ENCODE measurements at regions not wholly inside any gene's neighbourhood (a gene's known extent, or its start where the extent isn't known, plus 50 kb on each side); places are given as distances from the start of the nearest gene placed in this dataset.

DNA sequence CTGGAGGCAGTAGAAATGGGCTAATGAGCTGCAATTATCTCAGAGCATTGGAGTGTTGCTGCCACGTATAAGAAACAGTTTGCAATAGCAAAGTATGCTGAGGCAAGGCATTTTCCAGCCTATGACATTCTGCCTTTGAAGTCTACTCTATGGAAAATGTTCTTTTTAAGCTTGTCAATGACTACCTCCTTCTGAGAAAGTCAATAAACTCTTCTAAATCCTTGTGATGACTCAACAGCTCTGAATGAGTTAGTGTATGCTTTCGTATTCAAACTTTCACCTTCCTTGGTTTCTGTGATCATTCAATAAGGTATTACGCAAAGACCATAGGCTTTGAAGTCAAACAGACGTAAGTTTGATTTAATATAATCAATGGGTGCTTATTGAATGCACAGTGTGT, 111.2 kb downstream of the CAPZA3 start:
- no TSS peak for BruUV-seq (replicated peaks)
- DNase-seq (ENCODE audit: low read depth, low spot score) = no peak
- no peaks in the 10 kb centered on the region for H3K9me1 ChIP-seq (replicated peaks; ENCODE audit: control insufficient read depth, extremely low read depth, insufficient read depth, low read length)
- no peak overlapping the region for H3K4me2 ChIP-seq (ENCODE audit: insufficient read depth, low read length)
- intact Hi-C loops (cut with micrococcal nuclease) (no loop called here), dilution Hi-C loops (cut with MboI; ENCODE audit: extremely low pct_ligation_motif_present, low sequenced_read_pairs) (no loop called here)
- TF ChIP-seq MYC (IDR thresholded peaks at IDR 0.05; ENCODE audit: low read depth, low read length) (no peak), POLR2A (IDR thresholded peaks at IDR 0.05; ENCODE audit: low read depth, low read length) (no peak), FOS (IDR thresholded peaks at IDR 0.05; ENCODE audit: borderline replicate concordance, insufficient read depth, low read length) (no peak), GATA2 (IDR thresholded peaks at IDR 0.05; ENCODE audit: insufficient read depth, insufficient read length, low read depth, low read length) (no peak), EZH2 (IDR thresholded peaks at IDR 0.05; ENCODE audit: borderline replicate concordance, low read depth, low read length, severe bottlenecking) (no peak), POLR2AphosphoS5 (IDR thresholded peaks at IDR 0.05; ENCODE audit: insufficient read depth, low read depth, low read length) (no peak), JUN (IDR thresholded peaks at IDR 0.05; ENCODE audit: borderline replicate concordance, insufficient read depth, insufficient read length, low read depth) (no peak)
- TF ChIP-seq, protein P1, sequence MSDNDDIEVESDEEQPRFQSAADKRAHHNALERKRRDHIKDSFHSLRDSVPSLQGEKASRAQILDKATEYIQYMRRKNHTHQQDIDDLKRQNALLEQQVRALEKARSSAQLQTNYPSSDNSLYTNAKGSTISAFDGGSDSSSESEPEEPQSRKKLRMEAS (IDR thresholded peaks at IDR 0.05; ENCODE audit: insufficient read depth, insufficient read length) = no peak
- TF ChIP-seq, protein P2, sequence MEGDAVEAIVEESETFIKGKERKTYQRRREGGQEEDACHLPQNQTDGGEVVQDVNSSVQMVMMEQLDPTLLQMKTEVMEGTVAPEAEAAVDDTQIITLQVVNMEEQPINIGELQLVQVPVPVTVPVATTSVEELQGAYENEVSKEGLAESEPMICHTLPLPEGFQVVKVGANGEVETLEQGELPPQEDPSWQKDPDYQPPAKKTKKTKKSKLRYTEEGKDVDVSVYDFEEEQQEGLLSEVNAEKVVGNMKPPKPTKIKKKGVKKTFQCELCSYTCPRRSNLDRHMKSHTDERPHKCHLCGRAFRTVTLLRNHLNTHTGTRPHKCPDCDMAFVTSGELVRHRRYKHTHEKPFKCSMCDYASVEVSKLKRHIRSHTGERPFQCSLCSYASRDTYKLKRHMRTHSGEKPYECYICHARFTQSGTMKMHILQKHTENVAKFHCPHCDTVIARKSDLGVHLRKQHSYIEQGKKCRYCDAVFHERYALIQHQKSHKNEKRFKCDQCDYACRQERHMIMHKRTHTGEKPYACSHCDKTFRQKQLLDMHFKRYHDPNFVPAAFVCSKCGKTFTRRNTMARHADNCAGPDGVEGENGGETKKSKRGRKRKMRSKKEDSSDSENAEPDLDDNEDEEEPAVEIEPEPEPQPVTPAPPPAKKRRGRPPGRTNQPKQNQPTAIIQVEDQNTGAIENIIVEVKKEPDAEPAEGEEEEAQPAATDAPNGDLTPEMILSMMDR (IDR thresholded peaks at IDR 0.05; ENCODE audit: extremely low read depth in 1 of 2, insufficient read depth in 1 of 2, low read depth in 1 of 2, low read length in 2 of 2) = no peak
- no peak overlapping the region for H3K9ac ChIP-seq (replicated peaks; ENCODE audit: extremely low read depth, insufficient read depth, low read length)
- no peaks in the 10 kb centered on the region for H4K20me1 ChIP-seq (replicated peaks; ENCODE audit: control insufficient read depth, extremely low read depth, insufficient read depth, low read length)
- H3K36me3 ChIP-seq (ENCODE audit: control insufficient read depth in 2 of 2, extremely low read depth in 1 of 2, insufficient read depth in 2 of 2, low read length in 2 of 2) = no peaks in the 10 kb centered on the region
- ChIA-PET CTCF (interaction anchor here (0.6 to 1.6 kb wide), 3 partner anchors 13 to 486 kb away, joined by 3 read pairs; no protein-coding TSS in a partner anchor), POLR2A (no interaction called here)
- no peaks in the 10 kb centered on the region for H3K79me2 ChIP-seq (ENCODE audit: control insufficient read depth, insufficient read depth, low read length)
- FAIRE-seq = no peak
- no peaks in the 10 kb centered on the region for H3K4me1 ChIP-seq (ENCODE audit: control insufficient read depth, extremely low read depth, insufficient read depth, low read length)
- no peaks in the 10 kb centered on the region for H3K9me3 ChIP-seq (replicated peaks; ENCODE audit: control insufficient read depth, insufficient read depth, low read length)
- H3K27me3 ChIP-seq (ENCODE audit: control insufficient read depth in 2 of 2, insufficient read depth in 2 of 2, low read length in 2 of 2) = no peaks in the 10 kb centered on the region
- H3K4me3 ChIP-seq (replicated peaks in 1 of 3; ENCODE audit: insufficient read depth in 1 of 3, low read depth in 1 of 3, low read length in 3 of 3) = no peak overlapping the region
- H2AFZ ChIP-seq (ENCODE audit: low read depth, low read length) = no peak overlapping the region
- H3K27ac ChIP-seq (ENCODE audit: insufficient read depth, low read depth, low read length) = no peak overlapping the region
